Activated CD4-positive, CD25-positive, alpha-beta regulatory T cell treated with anti-CD3 and anti-CD28 coated beads, Interleukin-2, amount 50 U/mL, for 24 hours (primary cell): ENCODE measurements at regions not wholly inside any gene's neighbourhood (a gene's known extent, or its start where the extent isn't known, plus 50 kb on each side); places are given as distances from the start of the nearest gene placed in this dataset.

Source experiments
- ATAC-seq, 2 donors: fragments of 150-1000 bp; cut with Tn5 transposase; one replicate each; pipeline ENCODE4 v1.10.0; 2021; ENCODE audit warnings: mild to moderate bottlenecking in 1 of 2, moderate library complexity in 1 of 2

DNA sequence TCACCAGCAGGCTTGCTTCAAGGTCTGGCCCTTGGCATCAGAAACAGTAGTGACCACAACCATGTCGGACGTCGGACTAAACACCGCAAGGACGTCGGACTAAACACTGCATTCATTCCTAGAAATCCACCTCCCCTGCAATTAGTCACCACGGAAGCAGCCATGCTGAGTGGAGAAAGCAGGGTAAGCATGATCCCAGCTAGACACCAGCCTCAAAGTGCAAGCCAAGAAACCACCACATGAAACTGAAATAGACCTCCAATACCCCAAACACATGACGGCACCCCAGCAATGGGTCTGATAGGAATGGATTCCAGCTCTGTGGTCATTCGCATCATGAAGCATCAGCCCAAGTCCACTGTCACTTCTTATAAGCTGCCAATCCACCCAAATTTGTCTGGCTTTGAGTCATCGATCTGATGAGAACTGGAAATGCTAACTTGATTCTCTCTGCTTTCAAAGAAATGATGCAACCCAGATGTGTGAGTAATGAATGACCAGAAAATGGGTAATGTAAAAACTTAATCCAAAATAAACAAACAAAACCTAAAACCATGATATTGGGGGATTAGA lies 348.3 kb upstream of the TMCO5A start:
- no peak for ATAC-seq

DNA sequence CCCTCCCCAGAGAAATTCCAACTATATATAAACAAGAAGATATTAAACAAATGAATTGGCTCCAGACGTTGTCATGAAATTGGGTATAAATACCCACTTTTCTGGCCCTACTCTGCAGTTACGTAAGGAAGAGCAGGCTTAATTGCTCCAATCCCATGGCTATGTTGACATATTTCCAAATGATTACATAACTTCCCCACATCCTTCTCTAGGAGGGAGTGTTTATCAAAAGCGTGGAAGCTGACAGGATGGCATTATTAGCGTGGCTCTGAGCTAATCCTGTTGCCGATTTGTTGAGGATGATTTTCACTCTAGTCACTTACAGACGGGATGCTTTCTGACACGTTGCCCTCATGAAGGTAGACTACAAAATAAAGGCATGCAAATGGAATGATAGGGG lies 347.5 kb upstream of the TMCO5A start:
- ATAC-seq = no peak

DNA sequence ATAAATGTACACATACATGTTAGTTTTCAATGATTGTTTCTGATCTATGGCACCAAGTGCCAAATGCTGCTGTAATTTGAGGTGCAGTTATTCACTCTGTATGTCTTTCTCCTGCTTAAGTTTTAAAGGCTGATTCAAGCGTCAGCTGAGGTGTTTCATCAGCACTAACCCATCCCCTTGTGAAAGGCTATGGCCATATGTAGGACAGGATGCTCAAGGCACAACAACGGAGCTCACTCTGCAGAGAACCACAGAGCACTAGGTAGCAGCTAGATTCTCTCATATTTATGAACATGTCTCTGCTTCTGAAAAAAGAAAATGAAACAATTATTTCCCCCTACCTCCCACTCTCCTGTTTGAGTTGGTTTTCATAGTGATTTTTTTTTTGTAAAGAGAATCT lies 340.0 kb upstream of the TMCO5A start:
- ATAC-seq = no peak

DNA sequence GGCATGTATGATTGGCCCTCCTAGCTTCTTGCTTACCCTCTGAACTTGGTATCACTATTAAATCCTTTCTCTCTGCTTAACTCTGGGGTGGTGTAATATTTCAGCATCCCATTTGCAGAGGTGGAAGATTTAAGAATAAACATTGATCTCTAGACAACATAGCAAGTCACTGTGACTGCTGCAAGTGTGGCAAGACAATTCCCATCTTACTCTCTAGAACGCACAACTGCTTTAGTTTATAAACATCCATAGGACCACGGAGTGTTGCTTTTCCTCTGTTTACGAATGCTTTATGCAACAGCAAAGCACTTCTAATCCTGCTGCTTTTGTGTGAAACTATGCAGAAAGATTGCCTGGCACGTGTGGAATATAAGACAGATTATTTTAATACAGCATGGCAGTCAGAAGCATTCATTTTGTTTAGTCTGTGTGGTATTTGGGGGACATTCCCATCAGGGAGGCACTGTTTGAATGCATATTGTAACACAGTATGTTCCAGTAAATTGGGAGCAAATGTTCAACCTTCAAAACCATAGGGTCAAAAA lies 338.9 kb upstream of the TMCO5A start:
- ATAC-seq = no peak

DNA sequence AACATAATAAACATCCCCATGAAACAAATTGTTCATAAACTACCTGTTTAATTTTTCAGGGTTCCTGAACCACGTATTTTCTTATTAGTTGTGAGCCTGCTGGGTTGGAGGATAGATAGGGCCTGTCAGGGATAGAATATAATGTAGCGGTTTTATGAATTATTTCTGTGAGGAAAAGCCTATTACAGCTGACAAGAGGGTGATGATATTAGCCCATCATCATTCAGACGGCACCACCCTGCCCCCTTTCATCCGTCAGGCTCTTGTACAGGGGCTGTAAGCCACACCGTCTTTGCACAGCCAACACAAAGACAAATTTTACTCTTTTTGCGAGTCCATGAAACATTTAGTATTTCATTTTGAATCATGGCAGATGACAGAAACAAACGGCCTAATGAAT lies 335.3 kb upstream of the TMCO5A start:
- ATAC-seq = no peak

DNA sequence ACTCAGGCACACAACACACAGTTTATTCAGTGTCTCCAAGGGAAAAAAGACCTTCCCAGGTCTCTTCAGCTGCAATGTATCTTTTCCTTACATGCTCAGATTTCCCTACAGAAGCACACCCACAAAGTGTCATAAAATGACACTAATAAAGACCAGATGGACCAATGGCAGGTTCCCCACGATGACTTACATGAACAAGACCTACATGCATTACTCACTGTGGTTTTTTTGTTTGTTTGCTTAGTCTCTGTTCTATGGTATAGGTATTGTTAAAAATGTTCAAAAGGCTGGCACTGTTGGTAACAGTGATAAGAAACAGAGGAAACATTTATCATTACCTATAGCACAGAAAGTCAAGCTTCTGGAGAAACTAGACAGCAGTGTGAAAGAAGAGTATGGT lies 318.2 kb upstream of the TMCO5A start:
- no peak for ATAC-seq

DNA sequence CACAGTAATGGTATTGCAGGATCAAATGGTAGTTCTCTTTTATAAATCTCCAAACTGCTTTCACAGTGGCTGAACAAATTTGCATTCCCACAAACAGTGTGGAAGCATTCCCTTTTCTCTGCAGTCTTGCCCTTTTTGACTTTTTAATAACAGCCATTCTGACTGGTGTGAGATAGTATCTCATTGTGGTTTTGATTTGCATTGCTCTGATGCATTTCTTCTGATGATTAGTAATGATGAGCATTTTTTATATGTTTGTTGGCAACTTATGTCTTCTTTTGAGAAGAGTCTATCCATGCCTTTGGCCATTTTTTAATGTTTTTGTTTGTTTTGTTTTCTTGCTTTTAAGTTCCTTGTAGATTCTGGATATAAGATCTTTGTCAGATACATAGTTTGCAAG lies 316.1 kb upstream of the TMCO5A start:
- ATAC-seq = no peak

DNA sequence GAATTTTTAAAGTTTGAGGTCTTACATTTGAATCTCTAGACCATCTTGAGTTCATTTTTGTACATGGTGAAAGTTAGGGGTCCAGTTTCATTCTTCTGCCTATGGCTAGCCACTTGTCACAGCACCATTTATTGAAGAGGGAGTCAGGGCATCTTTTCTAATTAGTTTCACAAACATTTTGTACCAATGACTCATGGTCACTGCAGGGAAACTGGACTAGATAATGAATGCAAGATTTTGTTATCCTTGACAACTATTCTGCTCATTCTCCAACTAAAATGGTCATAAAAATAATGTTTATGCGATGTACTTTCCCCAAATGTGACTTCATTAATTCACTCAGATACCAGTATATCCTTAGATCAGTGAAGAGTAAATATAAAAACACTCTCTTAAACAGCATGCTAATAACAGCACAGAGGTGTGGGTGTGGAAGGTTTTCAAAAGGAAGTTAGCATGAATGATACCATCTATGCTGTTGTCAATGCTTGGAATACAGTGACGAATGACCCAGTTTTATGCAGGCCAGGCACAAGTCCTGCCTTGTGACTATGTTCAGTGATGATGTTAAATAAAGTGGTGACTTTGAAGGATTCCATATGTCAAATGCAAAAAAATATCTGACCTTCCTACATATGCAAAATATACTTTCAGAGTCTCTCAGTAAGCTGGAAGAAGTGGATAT lies 314.9 kb upstream of the TMCO5A start:
- no peak for ATAC-seq

DNA sequence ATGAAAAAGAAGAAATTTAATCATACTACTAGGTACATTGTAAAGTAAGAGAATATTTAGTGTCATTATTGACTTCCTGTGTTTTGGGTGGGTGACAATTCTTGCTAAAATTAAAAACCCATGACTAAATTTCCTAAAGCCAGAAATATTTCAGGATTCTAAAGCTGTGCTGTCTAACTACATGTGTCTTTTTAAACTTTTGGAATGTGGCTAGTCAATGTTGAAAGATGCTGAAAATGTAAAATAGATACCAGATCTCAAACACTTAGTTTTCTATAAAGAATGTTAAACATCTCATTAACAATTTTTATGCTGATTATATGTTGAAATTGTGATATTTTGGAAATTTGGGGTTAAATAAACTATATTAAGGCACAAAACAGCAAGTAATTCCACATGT lies 308.9 kb upstream of the TMCO5A start:
- ATAC-seq = no peak

DNA sequence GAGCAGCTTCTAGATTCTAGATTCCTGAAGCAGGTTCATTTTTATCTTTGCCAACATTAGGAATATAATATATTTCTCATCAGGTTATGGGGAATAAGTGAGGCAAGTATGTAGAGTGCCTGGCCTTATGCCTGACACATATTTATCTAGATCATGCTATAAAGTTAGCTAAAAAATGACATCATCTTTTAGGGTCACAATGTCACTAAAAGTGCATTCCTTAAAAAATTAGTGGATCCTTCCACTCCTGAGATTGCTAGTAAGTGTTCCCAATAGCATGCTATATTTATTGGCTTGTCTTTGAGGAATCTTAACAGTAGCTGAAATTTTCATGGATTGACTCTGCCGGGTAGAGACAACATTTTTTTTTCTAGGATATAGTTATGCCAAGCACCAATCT lies 305.9 kb upstream of the TMCO5A start:
- ATAC-seq = no peak

DNA sequence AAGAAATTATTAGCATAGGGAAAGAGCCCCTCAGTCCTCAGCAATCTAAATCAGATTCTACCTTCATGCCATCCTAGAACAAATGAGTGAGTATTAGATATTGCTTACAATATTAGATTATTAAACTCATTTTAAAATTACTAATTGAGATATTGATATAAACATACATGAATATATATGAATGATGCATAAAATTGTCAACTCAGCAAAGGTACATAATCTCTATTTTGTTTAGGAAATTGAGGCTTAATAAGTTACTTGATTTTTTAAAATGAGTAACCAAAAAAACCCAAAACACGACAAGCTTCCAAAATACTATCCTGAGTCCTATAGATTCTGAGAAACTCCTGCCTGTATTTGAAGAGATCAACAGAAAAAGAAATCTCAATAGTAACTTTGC lies 297.7 kb upstream of the TMCO5A start:
- no peak for ATAC-seq

DNA sequence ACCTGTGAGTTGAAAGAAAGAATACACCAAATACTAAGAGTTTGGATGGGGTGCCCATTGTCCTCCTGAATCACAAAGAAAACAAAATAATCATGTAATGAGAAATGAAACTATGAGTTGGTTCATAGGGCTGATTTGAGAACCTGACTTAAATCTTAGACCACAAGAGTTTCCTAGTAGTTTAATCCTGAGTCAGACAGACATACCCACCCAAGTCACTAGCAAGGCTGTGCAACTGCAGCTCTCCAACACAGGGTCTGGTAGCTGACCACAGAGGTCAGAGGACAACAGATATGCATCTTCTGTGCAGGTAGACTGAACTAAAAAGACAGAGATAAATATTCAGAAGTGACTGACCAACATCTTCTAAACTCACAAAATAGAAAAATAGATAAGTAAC lies 296.3 kb upstream of the TMCO5A start:
- no peak for ATAC-seq

DNA sequence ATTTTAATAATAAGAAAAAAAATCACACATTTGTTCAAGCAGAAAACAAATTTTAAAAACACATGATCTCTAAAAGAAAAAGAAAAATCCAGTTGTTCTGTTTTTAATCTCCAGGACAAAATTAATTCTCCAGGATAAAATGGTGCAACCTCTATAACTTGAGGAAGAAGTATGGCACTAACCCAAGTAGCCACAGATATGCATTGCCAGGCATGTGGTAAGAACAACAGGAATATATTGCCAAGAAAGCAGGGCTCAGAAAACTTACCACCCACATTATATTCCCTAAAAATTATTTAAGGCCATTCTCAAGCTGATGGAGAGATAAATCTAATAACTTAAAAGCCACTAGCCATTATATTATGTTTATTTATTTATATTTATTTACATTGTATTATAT lies 295.7 kb upstream of the TMCO5A start:
- ATAC-seq = no peak

DNA sequence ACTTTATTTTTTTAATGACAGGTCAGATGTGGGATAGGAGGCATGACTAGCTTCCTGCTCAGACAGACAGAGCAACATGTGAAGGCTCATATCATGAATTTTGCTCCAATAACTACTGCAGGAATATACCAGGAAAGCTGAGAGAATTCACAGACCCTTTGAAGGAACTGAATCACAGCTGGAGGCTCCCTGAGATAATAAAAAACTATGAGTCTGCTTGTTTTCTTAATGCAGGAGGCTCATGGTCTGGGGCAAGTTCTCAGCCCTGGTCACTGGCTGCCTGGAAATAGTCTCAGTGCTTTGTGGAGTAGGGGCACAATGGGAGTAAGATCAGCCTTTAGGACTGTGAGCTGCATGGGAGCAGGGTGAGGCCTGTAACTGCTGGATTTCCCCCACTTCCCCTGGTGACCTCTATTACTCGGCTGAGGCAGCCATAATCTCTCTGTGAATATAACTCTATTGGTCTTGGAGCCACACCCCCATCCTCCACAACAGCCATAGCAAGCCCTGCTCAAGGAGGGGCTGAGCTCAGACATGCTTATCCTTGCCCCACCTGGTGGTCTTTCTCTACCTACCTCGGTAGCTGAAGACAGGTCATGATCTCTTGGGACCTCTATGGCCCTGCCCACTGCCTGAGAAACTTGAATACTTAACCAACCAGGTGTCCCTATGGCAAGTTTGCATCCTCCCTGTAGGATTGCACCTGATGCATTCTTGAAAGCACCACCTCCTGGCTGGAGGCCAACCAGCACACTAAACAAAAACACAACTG lies 281.6 kb upstream of the TMCO5A start:
- no peak for ATAC-seq

DNA sequence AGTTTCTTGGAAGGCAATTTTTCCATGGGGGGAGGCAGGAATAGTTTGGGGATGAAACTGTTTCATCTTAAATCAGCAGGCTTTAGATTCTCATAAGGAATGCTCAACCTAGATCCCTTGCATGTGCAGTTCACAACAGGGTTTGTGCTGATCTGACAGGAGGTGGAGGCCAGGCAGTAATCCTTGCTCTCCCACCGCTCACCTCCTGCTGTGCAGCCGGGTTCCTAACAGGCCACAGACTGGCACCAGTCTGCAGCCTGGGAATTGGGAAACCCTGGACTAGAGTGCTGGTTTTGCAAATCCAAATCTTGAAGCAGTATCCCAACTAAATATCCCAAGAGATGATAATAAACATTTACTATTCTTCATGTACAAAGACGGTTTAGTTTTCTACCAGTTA lies 256.3 kb upstream of the TMCO5A start:
- ATAC-seq = no peak

DNA sequence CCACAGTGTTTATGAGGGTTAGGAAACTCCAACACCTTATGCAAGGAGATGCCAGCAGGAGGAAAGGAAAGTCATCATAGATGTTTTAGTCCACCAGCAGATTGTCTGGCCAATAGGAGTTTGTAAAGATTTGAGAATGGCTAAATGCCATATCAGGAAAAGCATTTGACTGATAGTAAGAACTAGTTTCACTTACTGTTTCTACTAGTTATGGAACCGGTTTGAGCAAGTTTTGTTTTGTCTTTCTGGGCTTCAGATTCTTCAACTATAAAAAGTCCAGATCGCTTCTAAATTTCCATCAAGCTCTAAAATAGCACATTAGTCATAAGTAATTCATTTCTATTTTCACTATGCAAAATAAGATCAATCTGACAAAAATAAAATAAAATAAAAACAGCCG lies 254.8 kb upstream of the TMCO5A start:
- ATAC-seq = no peak

DNA sequence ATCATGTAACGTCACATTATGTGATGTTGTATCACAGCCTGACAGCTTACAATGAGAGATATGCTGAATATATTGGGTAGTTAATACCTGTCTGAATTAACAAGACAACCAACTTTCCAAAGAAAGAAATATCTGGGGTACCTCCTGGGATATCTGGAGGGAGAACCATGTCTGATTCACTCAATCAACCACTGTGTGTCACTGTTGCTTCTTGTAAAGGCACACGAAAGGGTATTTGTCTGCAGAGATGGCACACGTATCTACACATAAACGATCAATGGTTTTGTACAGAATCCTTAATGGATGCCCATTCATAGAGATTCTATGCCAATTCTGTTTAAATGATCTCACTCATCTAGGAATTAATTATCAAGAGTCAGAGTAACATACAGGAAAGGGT lies 252.1 kb upstream of the TMCO5A start:
- no peak for ATAC-seq

DNA sequence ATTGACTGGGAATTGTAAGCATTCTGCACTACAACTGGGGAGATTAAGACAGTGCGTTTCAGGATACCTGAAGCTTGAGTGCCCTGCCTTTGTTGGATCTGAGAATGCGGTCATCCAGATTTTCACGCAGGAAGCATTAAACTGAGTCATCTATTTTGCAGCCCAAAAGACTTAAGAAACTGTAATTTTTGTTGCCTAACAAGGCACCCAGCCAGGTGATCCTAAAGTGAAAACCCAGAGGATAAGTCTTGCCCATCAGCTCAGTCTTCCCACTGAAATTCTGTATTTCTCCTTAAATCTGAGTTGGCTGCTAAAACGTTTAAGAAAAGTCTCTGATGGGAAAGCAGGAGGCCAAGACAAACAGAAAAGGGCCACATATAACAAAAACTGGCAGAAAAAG lies 242.5 kb upstream of the TMCO5A start:
- ATAC-seq = no peak

DNA sequence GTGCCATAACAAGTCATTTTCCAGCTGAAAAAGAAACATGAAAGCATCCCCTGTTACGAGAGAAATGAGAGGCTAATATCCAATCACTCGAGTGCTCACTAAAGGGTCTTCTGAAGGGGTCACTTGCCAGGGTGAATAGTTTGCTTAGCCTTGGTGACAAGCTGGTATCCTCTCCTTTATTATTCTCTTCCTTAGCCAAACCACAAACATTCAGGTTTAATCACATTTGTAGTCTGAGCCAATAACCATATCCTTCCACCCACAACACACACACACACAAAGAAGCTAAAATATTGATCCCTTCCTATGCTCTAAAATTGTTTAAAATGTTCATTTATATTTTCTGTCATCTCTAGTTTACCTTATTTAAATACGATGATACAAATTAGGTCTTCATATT lies 240.5 kb upstream of the TMCO5A start:
- no peak for ATAC-seq

DNA sequence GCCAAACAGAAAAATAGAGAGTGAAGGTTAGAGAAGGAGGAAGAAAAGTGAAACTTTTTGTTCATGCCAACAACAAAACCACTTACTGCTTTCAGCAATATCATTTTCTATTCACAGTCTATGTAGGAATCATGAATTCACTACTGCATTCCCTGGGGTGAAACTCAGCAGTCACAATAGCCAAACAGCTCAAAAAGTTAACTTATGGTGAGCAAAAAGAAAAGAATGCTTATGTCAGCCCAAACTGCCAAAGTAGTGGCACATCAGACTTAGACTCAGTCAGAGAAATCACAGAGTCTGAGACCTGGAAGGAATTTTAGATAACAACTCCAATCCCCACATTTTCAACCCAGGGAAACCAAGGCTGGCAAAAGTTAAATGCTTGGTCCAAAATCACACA lies 238.7 kb upstream of the TMCO5A start:
- no peak for ATAC-seq

DNA sequence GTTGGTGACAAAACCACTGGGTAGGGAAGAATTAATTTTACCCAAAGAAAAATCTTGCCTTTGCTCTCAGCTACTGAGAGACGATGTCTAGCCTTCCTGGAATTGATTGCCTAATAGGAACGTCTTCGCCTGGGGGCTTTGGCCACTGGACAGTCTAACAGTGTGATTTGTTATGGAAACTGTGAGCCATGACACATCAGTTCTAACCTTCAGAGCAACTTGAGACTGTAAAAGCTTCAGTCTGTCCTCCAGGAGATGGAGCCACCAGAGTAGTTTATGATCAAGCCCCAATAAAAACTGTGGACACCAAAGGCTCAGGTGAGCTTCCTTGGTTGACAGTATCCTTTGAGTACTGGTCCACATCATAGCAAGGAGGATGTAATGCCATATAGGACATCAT lies 235.8 kb upstream of the TMCO5A start:
- ATAC-seq = no peak

DNA sequence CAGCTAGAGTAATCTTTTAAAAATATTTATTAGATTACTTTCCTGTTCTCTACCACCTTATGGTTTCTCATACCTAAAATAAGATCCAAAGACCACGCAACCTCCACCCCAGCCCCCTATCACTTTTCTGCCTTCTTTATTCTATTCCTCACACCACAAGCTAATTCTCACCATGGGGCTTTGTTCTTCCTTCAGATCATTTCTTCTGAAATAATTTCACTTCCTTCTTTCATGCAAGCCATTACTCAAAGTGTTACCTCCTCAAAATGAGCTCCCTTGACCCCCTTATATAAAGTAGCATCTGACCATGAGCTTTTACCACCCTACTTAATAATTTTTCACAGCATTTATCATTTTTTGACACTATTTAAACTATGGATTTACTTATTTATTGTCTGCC lies 233.2 kb upstream of the TMCO5A start:
- no peak for ATAC-seq

DNA sequence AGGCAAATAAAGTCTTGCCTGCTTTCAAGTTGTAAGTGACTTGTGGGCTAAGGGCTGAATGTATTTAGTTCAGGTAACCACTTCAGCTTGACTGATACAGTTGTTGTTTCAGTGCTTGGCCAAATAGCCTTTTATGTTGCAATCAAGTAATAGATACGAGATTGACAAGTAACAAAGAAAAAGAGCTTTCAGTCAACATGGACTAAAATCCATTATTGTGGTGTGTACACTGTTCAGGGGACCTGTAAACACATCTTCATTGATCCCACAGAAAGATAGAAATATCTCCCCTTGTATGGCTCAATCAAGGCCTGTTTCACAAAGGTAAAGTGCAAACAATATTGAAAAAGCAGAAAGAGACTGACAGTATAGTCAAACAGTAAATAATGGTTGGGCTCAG lies 224.8 kb upstream of the TMCO5A start:
- ATAC-seq = no peak

DNA sequence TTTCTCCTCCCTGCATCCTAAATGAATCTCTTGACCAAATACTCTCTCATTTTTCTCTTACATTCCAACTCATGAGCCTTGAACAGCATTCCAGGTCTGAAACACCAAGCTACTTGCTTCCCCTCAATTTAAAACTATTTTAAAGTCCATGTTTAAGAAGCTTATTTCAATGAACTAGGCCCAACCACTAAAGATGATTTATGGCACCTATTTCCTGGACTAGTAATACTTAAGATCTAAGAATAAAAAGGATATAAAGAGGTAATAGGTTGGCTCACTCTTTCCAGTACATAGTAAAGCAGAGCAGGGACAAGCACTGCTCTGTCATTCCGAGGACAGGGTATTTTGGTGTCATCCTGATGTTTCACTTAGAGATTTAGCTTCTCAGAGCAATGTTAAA lies 219.3 kb upstream of the TMCO5A start:
- ATAC-seq = no peak
